Cerebellar cortex (tissue), 1 donor: ENCODE measurements at regions not wholly inside any gene's neighbourhood (a gene's known extent, or its start where the extent isn't known, plus 50 kb on each side); places are given as distances from the start of the nearest gene placed in this dataset.
A peak's percentile ranks its signal among the peaks of the same experiment; 100 is the strongest.

ENCODE experiments used
- DNase-seq: peaks from one replicate; pipeline ENCODE4 v3.0.0-alpha.2; 2015; ENCODE audit warnings: low spot score

GRCh38 chr12:92554158-92555073 is 148.4 kb upstream of the PLEKHG7 start:
- no peak for DNase-seq

GRCh38 chr12:92553389-92553788 is 149.4 kb upstream of the PLEKHG7 start:
- DNase-seq: peak; percentile 82

- DNase-seq: no peak
Measured at GRCh38 chr12:92552412-92553108, 150.2 kb upstream of the PLEKHG7 start.

- no peak for DNase-seq
Measured at GRCh38 chr12:92551853-92552397, 150.9 kb upstream of the PLEKHG7 start.

- no peak for DNase-seq
Measured at GRCh38 chr12:92551210-92551609, 151.6 kb upstream of the PLEKHG7 start.

GRCh38 chr12:92550661-92551060 is 152.1 kb upstream of the PLEKHG7 start:
- DNase-seq: no peak

GRCh38 chr12:92550254-92550653 is 152.5 kb upstream of the PLEKHG7 start:
- DNase-seq: no peak

GRCh38 chr12:92549516-92549915 is 153.3 kb upstream of the PLEKHG7 start:
- DNase-seq: no peak

- no peak for DNase-seq
Measured at GRCh38 chr12:92547906-92548305, 154.9 kb upstream of the PLEKHG7 start.

- DNase-seq: no peak
Measured at GRCh38 chr12:92547420-92547819, 155.4 kb upstream of the PLEKHG7 start.

GRCh38 chr12:92546635-92547348 is 156.0 kb upstream of the PLEKHG7 start:
- no peak for DNase-seq

- DNase-seq: no peak
Measured at GRCh38 chr12:92546259-92546634, 156.5 kb upstream of the PLEKHG7 start.

GRCh38 chr12:92544322-92544721 is 158.5 kb upstream of the PLEKHG7 start:
- DNase-seq: no peak

- no peak for DNase-seq
Measured at GRCh38 chr12:92543840-92544239, 158.9 kb upstream of the PLEKHG7 start.

- DNase-seq: no peak
Measured at GRCh38 chr12:92543359-92543758, 159.4 kb upstream of the PLEKHG7 start.

- DNase-seq: no peak
Measured at GRCh38 chr12:92541731-92542130, 161.1 kb upstream of the PLEKHG7 start.

GRCh38 chr12:92540782-92541423 is 161.9 kb upstream of the PLEKHG7 start:
- DNase-seq: no peak

GRCh38 chr12:92539976-92540781 is 162.6 kb upstream of the PLEKHG7 start:
- DNase-seq: peak; percentile 81

- DNase-seq: no peak
Measured at GRCh38 chr12:92539110-92539749, 163.6 kb upstream of the PLEKHG7 start.

- DNase-seq: no peak
Measured at GRCh38 chr12:92537290-92537960, 165.4 kb upstream of the PLEKHG7 start.
